ENCODE measurements at regions not wholly inside any gene's neighbourhood (a gene's known extent, or its start where the extent isn't known, plus 50 kb on each side); places are given as distances from the start of the nearest gene placed in this dataset.

GRCh38 chr4:28350485-28350884, 1489.8 kb downstream of the STIM2 start:
- intact Hi-C loops (cut with micrococcal nuclease), result no loop called here
- Mint-ChIP-seq H3K4me1 (ENCODE audit: low read depth) (no peaks in the 10 kb centered on the region), H3K27me3 (ENCODE audit: insufficient read depth) (no peaks in the 10 kb centered on the region), H3K9me3 (peaks cover 14% of the 10 kb centered on the region), H3K4me3 (no peak overlapping the region), H3K36me3 (ENCODE audit: low read depth) (no peaks in the 10 kb centered on the region), H3K27ac (no peak overlapping the region)
- DNase-seq (ENCODE audit: low spot score), result no peak

GRCh38 chr4:28351102-28351501, 1490.5 kb downstream of the STIM2 start:
- Mint-ChIP-seq H3K27ac (no peak overlapping the region), H3K27me3 (ENCODE audit: insufficient read depth) (no peaks in the 10 kb centered on the region), H3K36me3 (ENCODE audit: low read depth) (no peaks in the 10 kb centered on the region), H3K9me3 (peaks cover 14% of the 10 kb centered on the region), H3K4me1 (ENCODE audit: low read depth) (no peaks in the 10 kb centered on the region), H3K4me3 (no peak overlapping the region)
- intact Hi-C loops (cut with micrococcal nuclease), result no loop called here
- no peak for DNase-seq (ENCODE audit: low spot score)

GRCh38 chr4:28351826-28352225, 1491.2 kb downstream of the STIM2 start:
- Mint-ChIP-seq H3K27me3 (ENCODE audit: insufficient read depth) (no peaks in the 10 kb centered on the region), H3K4me3 (no peak overlapping the region), H3K4me1 (ENCODE audit: low read depth) (no peaks in the 10 kb centered on the region), H3K27ac (no peak overlapping the region), H3K36me3 (ENCODE audit: low read depth) (no peaks in the 10 kb centered on the region), H3K9me3 (peaks cover 10% of the 10 kb centered on the region)
- intact Hi-C loops (cut with micrococcal nuclease), result no loop called here
- no peak for DNase-seq (ENCODE audit: low spot score)

GRCh38 chr4:28354880-28355656, 1494.4 kb downstream of the STIM2 start:
- H3K36me3 Mint-ChIP-seq (ENCODE audit: low read depth), result no peaks in the 10 kb centered on the region
- peaks cover 5% of the 10 kb centered on the region for H3K9me3 Mint-ChIP-seq
- no peaks in the 10 kb centered on the region for H3K4me1 Mint-ChIP-seq (ENCODE audit: low read depth)
- no peaks in the 10 kb centered on the region for H3K27me3 Mint-ChIP-seq (ENCODE audit: insufficient read depth)
- intact Hi-C loops (cut with micrococcal nuclease), result no loop called here
- H3K4me3 Mint-ChIP-seq, result no peak overlapping the region
- no peak overlapping the region for H3K27ac Mint-ChIP-seq
- no peak for DNase-seq (ENCODE audit: low spot score)

- intact Hi-C loops (cut with micrococcal nuclease), result no loop called here
- Mint-ChIP-seq H3K4me1 (ENCODE audit: low read depth) (no peaks in the 10 kb centered on the region), H3K9me3 (peaks cover 2% of the 10 kb centered on the region), H3K4me3 (no peak overlapping the region), H3K36me3 (ENCODE audit: low read depth) (no peaks in the 10 kb centered on the region), H3K27me3 (ENCODE audit: insufficient read depth) (no peaks in the 10 kb centered on the region), H3K27ac (no peak overlapping the region)
- no peak for DNase-seq (ENCODE audit: low spot score)
These were observed 1497.3 kb downstream of the STIM2 start for GRCh38 chr4:28357990-28358389.

GRCh38 chr4:28358606-28359005, 1498.0 kb downstream of the STIM2 start:
- Mint-ChIP-seq H3K9me3 (no peaks in the 10 kb centered on the region), H3K4me1 (ENCODE audit: low read depth) (no peaks in the 10 kb centered on the region), H3K27ac (no peak overlapping the region), H3K36me3 (ENCODE audit: low read depth) (no peaks in the 10 kb centered on the region), H3K27me3 (ENCODE audit: insufficient read depth) (no peaks in the 10 kb centered on the region), H3K4me3 (no peak overlapping the region)
- no peak for DNase-seq (ENCODE audit: low spot score)
- intact Hi-C loops (cut with micrococcal nuclease), result no loop called here

GRCh38 chr4:28360681-28361080, 1500.0 kb downstream of the STIM2 start:
- DNase-seq (ENCODE audit: low spot score), result no peak
- no peak overlapping the region for H3K27ac Mint-ChIP-seq
- H3K27me3 Mint-ChIP-seq (ENCODE audit: insufficient read depth), result no peaks in the 10 kb centered on the region
- H3K36me3 Mint-ChIP-seq (ENCODE audit: low read depth), result no peaks in the 10 kb centered on the region
- no peaks in the 10 kb centered on the region for H3K4me1 Mint-ChIP-seq (ENCODE audit: low read depth)
- H3K4me3 Mint-ChIP-seq, result no peak overlapping the region
- intact Hi-C loops (cut with micrococcal nuclease), result no loop called here
- H3K9me3 Mint-ChIP-seq, result no peaks in the 10 kb centered on the region

- no peaks in the 10 kb centered on the region for H3K36me3 Mint-ChIP-seq (ENCODE audit: low read depth)
- no peak overlapping the region for H3K27ac Mint-ChIP-seq
- H3K9me3 Mint-ChIP-seq, result no peaks in the 10 kb centered on the region
- no peaks in the 10 kb centered on the region for H3K27me3 Mint-ChIP-seq (ENCODE audit: insufficient read depth)
- no peak for DNase-seq (ENCODE audit: low spot score)
- H3K4me3 Mint-ChIP-seq, result no peak overlapping the region
- H3K4me1 Mint-ChIP-seq (ENCODE audit: low read depth), result no peaks in the 10 kb centered on the region
- intact Hi-C loops (cut with micrococcal nuclease), result no loop called here
These were observed 1501.5 kb downstream of the STIM2 start for GRCh38 chr4:28362169-28362568.

GRCh38 chr4:28369499-28369898, 1508.9 kb downstream of the STIM2 start:
- intact Hi-C loops (cut with micrococcal nuclease), result no loop called here
- Mint-ChIP-seq H3K9me3 (no peaks in the 10 kb centered on the region), H3K36me3 (ENCODE audit: low read depth) (no peaks in the 10 kb centered on the region), H3K4me3 (no peak overlapping the region), H3K27ac (no peak overlapping the region), H3K4me1 (ENCODE audit: low read depth) (no peaks in the 10 kb centered on the region), H3K27me3 (ENCODE audit: insufficient read depth) (no peaks in the 10 kb centered on the region)
- no peak for DNase-seq (ENCODE audit: low spot score)

- Mint-ChIP-seq H3K4me1 (ENCODE audit: low read depth) (no peaks in the 10 kb centered on the region), H3K27me3 (ENCODE audit: insufficient read depth) (no peaks in the 10 kb centered on the region), H3K9me3 (no peaks in the 10 kb centered on the region), H3K4me3 (no peak overlapping the region), H3K27ac (no peak overlapping the region), H3K36me3 (ENCODE audit: low read depth) (no peaks in the 10 kb centered on the region)
- DNase-seq (ENCODE audit: low spot score), result no peak
- intact Hi-C loops (cut with micrococcal nuclease), result no loop called here
These were observed 1512.5 kb downstream of the STIM2 start for GRCh38 chr4:28373191-28373590.

GRCh38 chr4:28373601-28374000, 1513.0 kb downstream of the STIM2 start:
- no peak overlapping the region for H3K4me3 Mint-ChIP-seq
- intact Hi-C loops (cut with micrococcal nuclease), result no loop called here
- no peak overlapping the region for H3K27ac Mint-ChIP-seq
- no peaks in the 10 kb centered on the region for H3K9me3 Mint-ChIP-seq
- no peaks in the 10 kb centered on the region for H3K4me1 Mint-ChIP-seq (ENCODE audit: low read depth)
- no peaks in the 10 kb centered on the region for H3K27me3 Mint-ChIP-seq (ENCODE audit: insufficient read depth)
- no peaks in the 10 kb centered on the region for H3K36me3 Mint-ChIP-seq (ENCODE audit: low read depth)
- no peak for DNase-seq (ENCODE audit: low spot score)

- Mint-ChIP-seq H3K27ac (no peak overlapping the region), H3K27me3 (ENCODE audit: insufficient read depth) (no peaks in the 10 kb centered on the region), H3K36me3 (ENCODE audit: low read depth) (no peaks in the 10 kb centered on the region), H3K9me3 (no peaks in the 10 kb centered on the region), H3K4me1 (ENCODE audit: low read depth) (no peaks in the 10 kb centered on the region), H3K4me3 (no peak overlapping the region)
- DNase-seq (ENCODE audit: low spot score), result no peak
- intact Hi-C loops (cut with micrococcal nuclease), result no loop called here
These were observed 1517.6 kb downstream of the STIM2 start for GRCh38 chr4:28378109-28378830.

GRCh38 chr4:28385801-28386200, 1525.2 kb downstream of the STIM2 start:
- no peak overlapping the region for H3K27ac Mint-ChIP-seq
- intact Hi-C loops (cut with micrococcal nuclease), result no loop called here
- no peaks in the 10 kb centered on the region for H3K4me1 Mint-ChIP-seq (ENCODE audit: low read depth)
- H3K27me3 Mint-ChIP-seq (ENCODE audit: insufficient read depth), result no peaks in the 10 kb centered on the region
- H3K4me3 Mint-ChIP-seq, result no peak overlapping the region
- H3K9me3 Mint-ChIP-seq, result peaks cover 3% of the 10 kb centered on the region
- no peaks in the 10 kb centered on the region for H3K36me3 Mint-ChIP-seq (ENCODE audit: low read depth)
- no peak for DNase-seq (ENCODE audit: low spot score)
